ENCODE measurements at regions not wholly inside any gene's neighbourhood (a gene's known extent, or its start where the extent isn't known, plus 50 kb on each side); places are given as distances from the start of the nearest gene placed in this dataset.

- no peaks in the 10 kb centered on the region for H3K27me3 ChIP-seq (ENCODE audit: control insufficient read depth, insufficient read depth, low read length)
- ChIA-PET POLR2A (interaction anchor here (0.6 to 0.7 kb wide), 3 partner anchors 322 to 1475 kb away, joined by 3 to 6 read pairs (median 5); no protein-coding TSS in a partner anchor), CTCF (interaction anchor here (0.6 to 2.0 kb wide), 14 partner anchors 13 to 975 kb away, joined by 3 to 20 read pairs (median 6); no protein-coding TSS in a partner anchor)
- no peaks in the 10 kb centered on the region for H3K9me3 ChIP-seq (ENCODE audit: control insufficient read depth, insufficient read depth, low read length)
- no peak overlapping the region for H3K4me3 ChIP-seq (ENCODE audit: low read depth, low read length)
- no peak for DNase-seq (ENCODE audit: low read depth, low spot score)
- H3K27ac ChIP-seq (ENCODE audit: low read depth, low read length) = no peak overlapping the region
- TF ChIP-seq, protein P1, sequence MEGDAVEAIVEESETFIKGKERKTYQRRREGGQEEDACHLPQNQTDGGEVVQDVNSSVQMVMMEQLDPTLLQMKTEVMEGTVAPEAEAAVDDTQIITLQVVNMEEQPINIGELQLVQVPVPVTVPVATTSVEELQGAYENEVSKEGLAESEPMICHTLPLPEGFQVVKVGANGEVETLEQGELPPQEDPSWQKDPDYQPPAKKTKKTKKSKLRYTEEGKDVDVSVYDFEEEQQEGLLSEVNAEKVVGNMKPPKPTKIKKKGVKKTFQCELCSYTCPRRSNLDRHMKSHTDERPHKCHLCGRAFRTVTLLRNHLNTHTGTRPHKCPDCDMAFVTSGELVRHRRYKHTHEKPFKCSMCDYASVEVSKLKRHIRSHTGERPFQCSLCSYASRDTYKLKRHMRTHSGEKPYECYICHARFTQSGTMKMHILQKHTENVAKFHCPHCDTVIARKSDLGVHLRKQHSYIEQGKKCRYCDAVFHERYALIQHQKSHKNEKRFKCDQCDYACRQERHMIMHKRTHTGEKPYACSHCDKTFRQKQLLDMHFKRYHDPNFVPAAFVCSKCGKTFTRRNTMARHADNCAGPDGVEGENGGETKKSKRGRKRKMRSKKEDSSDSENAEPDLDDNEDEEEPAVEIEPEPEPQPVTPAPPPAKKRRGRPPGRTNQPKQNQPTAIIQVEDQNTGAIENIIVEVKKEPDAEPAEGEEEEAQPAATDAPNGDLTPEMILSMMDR (IDR thresholded peaks at IDR 0.05; ENCODE audit: low read depth, low read length) = peak; percentile 56
Measured at GRCh38 chr3:43223670-43224364, 62.5 kb upstream of the SNRK start.

DNA sequence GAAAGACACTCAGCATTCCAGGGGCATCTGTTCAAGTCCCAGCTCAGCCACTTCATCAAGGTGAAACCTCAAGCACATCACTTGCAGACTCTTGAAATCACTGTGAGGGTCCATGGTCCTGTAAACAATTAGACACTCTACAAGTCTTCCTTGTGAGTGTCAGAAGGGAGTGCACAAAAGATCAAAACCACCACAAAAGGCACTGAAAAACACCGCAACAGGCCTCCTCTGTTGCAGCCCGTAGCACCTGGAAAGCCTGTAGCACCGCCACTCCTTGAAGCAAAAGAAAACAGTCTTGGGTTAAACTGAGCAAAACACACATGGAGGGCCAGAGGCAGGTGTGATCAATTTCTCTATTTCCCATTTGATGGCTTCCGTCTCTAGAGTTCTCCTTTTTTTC, 63.8 kb upstream of the SNRK start:
- CTCF ChIA-PET = interaction anchor here (1.4 to 1.6 kb wide), 2 partner anchors 61 to 281 kb away, joined by 4 to 6 read pairs; no protein-coding TSS in a partner anchor
- TF ChIP-seq, protein P1 (IDR thresholded peaks at IDR 0.05; ENCODE audit: low read depth, low read length) = no peak
- Histone ChIP-seq H3K27ac (ENCODE audit: low read depth, low read length) (no peak overlapping the region), H3K27me3 (ENCODE audit: control insufficient read depth, insufficient read depth, low read length) (no peaks in the 10 kb centered on the region), H3K4me3 (ENCODE audit: low read depth, low read length) (no peak overlapping the region), H3K9me3 (ENCODE audit: control insufficient read depth, insufficient read depth, low read length) (no peaks in the 10 kb centered on the region)
- no peak for DNase-seq (ENCODE audit: low read depth, low spot score)
- POLR2A ChIA-PET = no interaction called here

- POLR2A ChIA-PET = no interaction called here
- Histone ChIP-seq H3K4me3 (ENCODE audit: low read depth, low read length) (no peak overlapping the region), H3K9me3 (ENCODE audit: control insufficient read depth, insufficient read depth, low read length) (no peaks in the 10 kb centered on the region), H3K27me3 (ENCODE audit: control insufficient read depth, insufficient read depth, low read length) (no peaks in the 10 kb centered on the region), H3K27ac (ENCODE audit: low read depth, low read length) (no peak overlapping the region)
- CTCF ChIA-PET = interaction anchor here (1.6 kb wide), 1 partner anchor 282 kb away, joined by 4 read pairs; no protein-coding TSS in a partner anchor
- TF ChIP-seq, protein P1 (IDR thresholded peaks at IDR 0.05; ENCODE audit: low read depth, low read length) = no peak
- no peak for DNase-seq (ENCODE audit: low read depth, low spot score)
Measured at GRCh38 chr3:43221076-43221475, 65.3 kb upstream of the SNRK start.

DNA sequence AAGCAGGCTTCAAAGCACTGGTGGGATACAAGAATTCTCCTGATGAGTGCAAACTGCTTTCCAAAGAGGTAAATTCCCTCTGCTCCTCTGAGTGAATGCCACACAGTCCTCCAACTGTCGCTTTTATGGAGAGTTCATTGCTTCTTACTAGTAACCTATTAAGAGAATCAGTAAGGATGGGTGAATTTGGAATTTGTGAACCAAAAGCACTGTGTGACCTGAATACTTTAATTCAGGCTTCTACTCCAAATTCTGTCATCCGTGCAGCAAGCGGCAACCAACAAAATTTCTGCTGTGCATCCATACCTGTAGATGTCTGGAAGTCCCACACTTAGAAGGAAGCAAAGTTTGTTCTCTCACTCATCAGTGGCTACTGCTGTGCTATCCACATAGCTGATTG, 66.7 kb upstream of the SNRK start:
- H3K27ac ChIP-seq (ENCODE audit: low read depth, low read length) = no peak overlapping the region
- TF ChIP-seq, protein P1 (IDR thresholded peaks at IDR 0.05; ENCODE audit: low read depth, low read length) = no peak
- no peaks in the 10 kb centered on the region for H3K27me3 ChIP-seq (ENCODE audit: control insufficient read depth, insufficient read depth, low read length)
- ChIA-PET POLR2A (no interaction called here), CTCF (no interaction called here)
- no peak for DNase-seq (ENCODE audit: low read depth, low spot score)
- no peaks in the 10 kb centered on the region for H3K9me3 ChIP-seq (ENCODE audit: control insufficient read depth, insufficient read depth, low read length)
- H3K4me3 ChIP-seq (ENCODE audit: low read depth, low read length) = no peak overlapping the region

- no peaks in the 10 kb centered on the region for H3K9me3 ChIP-seq (ENCODE audit: control insufficient read depth, insufficient read depth, low read length)
- H3K4me3 ChIP-seq (ENCODE audit: low read depth, low read length) = no peak overlapping the region
- H3K27me3 ChIP-seq (ENCODE audit: control insufficient read depth, insufficient read depth, low read length) = no peaks in the 10 kb centered on the region
- no peak overlapping the region for H3K27ac ChIP-seq (ENCODE audit: low read depth, low read length)
- ChIA-PET POLR2A (no interaction called here), CTCF (no interaction called here)
- no peak for DNase-seq (ENCODE audit: low read depth, low spot score)
- TF ChIP-seq, protein P1 (IDR thresholded peaks at IDR 0.05; ENCODE audit: low read depth, low read length) = no peak
Measured at GRCh38 chr3:43218921-43219320, 67.4 kb upstream of the SNRK start.

Data from AG04450 (cell line).